ENCODE measurements at regions not wholly inside any gene's neighbourhood (a gene's known extent, or its start where the extent isn't known, plus 50 kb on each side); places are given as distances from the start of the nearest gene placed in this dataset.

GRCh38 chr4:20043991-20044390 is 207.7 kb upstream of the SLIT2 start (continued):
- no peak for TF ChIP-seq GABPA (IDR thresholded peaks at IDR 0.05; ENCODE audit: low read depth)
- TF ChIP-seq ZBTB33 (IDR thresholded peaks at IDR 0.05) = no peak

GRCh38 chr4:20042769-20043168 is 208.9 kb upstream of the SLIT2 start:
- ChIA-PET CTCF (no interaction called here), SMC1A (ENCODE audit: uncharacterized antibody, unreplicated experiment) (no interaction called here), POLR2A (no interaction called here), RAD21 (ENCODE audit: unreplicated experiment) (no interaction called here)
- in situ Hi-C loops (cut with MboI) (no loop called here), intact Hi-C loops (cut with micrococcal nuclease; ENCODE audit: unreplicated experiment) (no loop called here)
- DNase-seq (ENCODE audit: low read depth, low spot score) = no peak
- FAIRE-seq = no peak
- no peak for ATAC-seq
- Histone ChIP-seq H3K9me3 (replicated peaks; ENCODE audit: control insufficient read depth, insufficient read depth, low read length) (no peaks in the 10 kb centered on the region), H2AFZ (ENCODE audit: control insufficient read depth, low read depth, low read length) (no peak overlapping the region), H3K4me1 (ENCODE audit: control insufficient read depth, insufficient read depth, low read length) (no peaks in the 10 kb centered on the region), H3K9ac (ENCODE audit: control insufficient read depth, insufficient read depth, low read length) (no peak overlapping the region), H3K4me2 (ENCODE audit: control insufficient read depth, insufficient read depth) (no peak overlapping the region), H3K27ac (ENCODE audit: control insufficient read depth, insufficient read depth) (no peak overlapping the region), H3K36me3 (ENCODE audit: control insufficient read depth in 2 of 2, insufficient read depth in 2 of 2, low read length in 1 of 2) (no peaks in the 10 kb centered on the region), H3K4me3 (no peak overlapping the region), H3K27me3 (replicated peaks in 1 of 2; ENCODE audit: control insufficient read depth in 2 of 2, insufficient read depth in 2 of 2, low read length in 1 of 2) (no peaks in the 10 kb centered on the region), H4K20me1 (ENCODE audit: control insufficient read depth, insufficient read depth) (no peaks in the 10 kb centered on the region), H3K79me2 (ENCODE audit: control insufficient read depth, insufficient read depth, low read length) (no peaks in the 10 kb centered on the region)
- BruUV-seq (replicated peaks) = no TSS peak
- WGBS (ENCODE audit: insufficient coverage, insufficient replicate concordance, low lambda C conversion rate, missing lambda C conversion rate) = 5% methylated on average over 4 of the region's 4 CpGs
- TF ChIP-seq ZBTB11 (CRISPR knock-in tag; IDR thresholded peaks at IDR 0.05) = no peak
- no peak for TF ChIP-seq RUNX3 (IDR thresholded peaks at IDR 0.05; ENCODE audit: low read length)
- no peak for TF ChIP-seq LARP7 (IDR thresholded peaks at IDR 0.05)
- no peak for TF ChIP-seq STAT3 (IDR thresholded peaks at IDR 0.05; ENCODE audit: low read depth, low read length)
- no peak for TF ChIP-seq ZSCAN29 (IDR thresholded peaks at IDR 0.05)
- no peak for TF ChIP-seq YBX1 (IDR thresholded peaks at IDR 0.05)
- TF ChIP-seq SKIL (IDR thresholded peaks at IDR 0.05; ENCODE audit: low read depth, poor library complexity, severe bottlenecking) = no peak
- TF ChIP-seq FOXM1 (IDR thresholded peaks at IDR 0.05; ENCODE audit: low read depth, low read length) = no peak
- TF ChIP-seq SMC3 (IDR thresholded peaks at IDR 0.05; ENCODE audit: borderline replicate concordance, low read length) = no peak
- no peak for TF ChIP-seq KAT2A (conservative IDR thresholded peaks at IDR 0.05; ENCODE audit: control insufficient read depth, low read depth, low read length)
- no peak for TF ChIP-seq ATF7 (IDR thresholded peaks at IDR 0.05; ENCODE audit: low read depth)
- TF ChIP-seq IRF5 (IDR thresholded peaks at IDR 0.05; ENCODE audit: borderline replicate concordance) = no peak
- TF ChIP-seq BACH1 (IDR thresholded peaks at IDR 0.05; ENCODE audit: borderline replicate concordance) = no peak
- TF ChIP-seq EED (IDR thresholded peaks at IDR 0.05; ENCODE audit: low read depth) = no peak
- TF ChIP-seq ZNF622 (IDR thresholded peaks at IDR 0.05) = no peak
- no peak for TF ChIP-seq FOS (IDR thresholded peaks at IDR 0.05; ENCODE audit: borderline replicate concordance, extremely low read depth, insufficient read length)

Measured in GM12878 (cell line).